ENCODE measurements at regions not wholly inside any gene's neighbourhood (a gene's known extent, or its start where the extent isn't known, plus 50 kb on each side); places are given as distances from the start of the nearest gene placed in this dataset.
A peak's percentile ranks its signal among the peaks of the same experiment; 100 is the strongest.

- DNase-seq (ENCODE audit: low spot score) (no peak), ATAC-seq (no peak)
Observed at GRCh38 chr2:65554765-65555591, 122.6 kb upstream of the SPRED2 start.

- peak; percentile 70 for DNase-seq (ENCODE audit: low spot score)
- peak; percentile 89 for ATAC-seq
Observed at GRCh38 chr2:65553504-65554074, 121.2 kb upstream of the SPRED2 start.

GRCh38 chr2:65551528-65551927, 119.1 kb upstream of the SPRED2 start:
- no peak for ATAC-seq
- no peak for DNase-seq (ENCODE audit: low spot score)

- DNase-seq (ENCODE audit: low spot score) (no peak), ATAC-seq (no peak)
Observed at GRCh38 chr2:65550246-65550645, 117.8 kb upstream of the SPRED2 start.

- DNase-seq (ENCODE audit: low spot score) (no peak), ATAC-seq (no peak)
Observed at GRCh38 chr2:65549631-65550030, 117.2 kb upstream of the SPRED2 start.

- no peak for DNase-seq (ENCODE audit: low spot score)
Observed at GRCh38 chr2:65549257-65549627, 116.8 kb upstream of the SPRED2 start.

GRCh38 chr2:65548576-65549256, 116.3 kb upstream of the SPRED2 start:
- DNase-seq (ENCODE audit: low spot score) (no peak), ATAC-seq (no peak)

More at GRCh38 chr2:65549257-65549627, 116.8 kb upstream of the SPRED2 start:
- no peak for ATAC-seq

GRCh38 chr2:65548064-65548463, 115.7 kb upstream of the SPRED2 start:
- ATAC-seq (no peak), DNase-seq (ENCODE audit: low spot score) (no peak)

GRCh38 chr2:65545837-65546805, 113.7 kb upstream of the SPRED2 start:
- no peak for DNase-seq (ENCODE audit: low spot score)
- ATAC-seq: peak; percentile 29

GRCh38 chr2:65541773-65542172, 109.4 kb upstream of the SPRED2 start:
- ATAC-seq (no peak), DNase-seq (ENCODE audit: low spot score) (no peak)

- ATAC-seq: no peak
- no peak for DNase-seq (ENCODE audit: low spot score)
Observed at GRCh38 chr2:65539633-65540032, 107.2 kb upstream of the SPRED2 start.

GRCh38 chr2:65537651-65538385, 105.4 kb upstream of the SPRED2 start:
- DNase-seq (ENCODE audit: low spot score) (no peak), ATAC-seq (no peak)

GRCh38 chr2:65536596-65536995, 104.2 kb upstream of the SPRED2 start:
- ATAC-seq: no peak
- no peak for DNase-seq (ENCODE audit: low spot score)

- DNase-seq (ENCODE audit: low spot score) (no peak), ATAC-seq (no peak)
Observed at GRCh38 chr2:65532937-65533336, 100.5 kb upstream of the SPRED2 start.

- ATAC-seq: no peak
- DNase-seq (ENCODE audit: low spot score): no peak
Observed at GRCh38 chr2:65532326-65532725, 99.9 kb upstream of the SPRED2 start.

- no peak for DNase-seq (ENCODE audit: low spot score)
- ATAC-seq: no peak
Observed at GRCh38 chr2:65530547-65531320, 98.3 kb upstream of the SPRED2 start.

GRCh38 chr2:65529419-65529818, 97.0 kb upstream of the SPRED2 start:
- DNase-seq (ENCODE audit: low spot score) (no peak), ATAC-seq (no peak)

GRCh38 chr2:65528241-65528574, 95.8 kb upstream of the SPRED2 start:
- ATAC-seq (peak; percentile 13), DNase-seq (ENCODE audit: low spot score) (no peak)

- ATAC-seq: peak; percentile 86
- no peak for DNase-seq (ENCODE audit: low spot score)
Observed at GRCh38 chr2:65527451-65528240, 95.2 kb upstream of the SPRED2 start.
